Lung (tissue), 11 donors: ENCODE measurements at regions not wholly inside any gene's neighbourhood (a gene's known extent, or its start where the extent isn't known, plus 50 kb on each side); places are given as distances from the start of the nearest gene placed in this dataset.

Experiments
- ATAC-seq: fragments of 200-7000 bp; cut with Tn5 transposase; one replicate; pipeline ENCODE4 v1.9.1; 2020; ENCODE audit warnings: moderate number of reproducible peaks; ENCODE audit not compliant: insufficient read depth, low FRiP score
- DNase-seq, 3 donors: peaks; one replicate each; pipeline ENCODE4 v3.0.0-alpha.2; 2013 to 2017
- H3K27ac ChIP-seq, 2 donors: one replicate each; pipeline ENCODE4 v1.5.1; 2013; ENCODE audit warnings: mild to moderate bottlenecking in 2 of 2, moderate library complexity in 2 of 2, control low read depth in 1 of 2, inconsistent platforms in 1 of 2, low read depth in 1 of 2, low read length in 1 of 2
- H3K27me3 ChIP-seq, 3 donors: one replicate each; pipeline ENCODE4 v1.5.1; 2013; ENCODE audit warnings: low read length in 2 of 3; ENCODE audit not compliant: control insufficient read depth in 3 of 3, insufficient read depth in 3 of 3
- H3K36me3 ChIP-seq, 4 donors: one replicate each; pipeline ENCODE4 v1.5.1; 2013; ENCODE audit warnings: low read length in 4 of 4, mild to moderate bottlenecking in 1 of 4, moderate library complexity in 1 of 4; ENCODE audit not compliant: control insufficient read depth in 4 of 4, insufficient read depth in 4 of 4
- H3K4me1 ChIP-seq, 5 donors: one replicate each; pipeline ENCODE4 v1.5.1; 2013; ENCODE audit warnings: low read length in 5 of 5, mild to moderate bottlenecking in 2 of 5, moderate library complexity in 1 of 5; ENCODE audit not compliant: control insufficient read depth in 5 of 5, insufficient read depth in 5 of 5
- H3K4me3 ChIP-seq: one replicate; pipeline ENCODE4 v1.5.1; 2013; ENCODE audit warnings: mild to moderate bottlenecking, control low read depth, moderate library complexity
- H3K9ac ChIP-seq, 2 donors: one replicate each; pipeline ENCODE4 v1.5.1; 2013; ENCODE audit warnings: low read length in 2 of 2, control low read depth in 1 of 2; ENCODE audit not compliant: insufficient read depth in 1 of 2
- H3K9me3 ChIP-seq, 4 donors: one replicate each; pipeline ENCODE4 v1.5.1; 2013; ENCODE audit warnings: low read length in 3 of 4, mild to moderate bottlenecking in 1 of 4, moderate library complexity in 1 of 4; ENCODE audit not compliant: control insufficient read depth in 4 of 4, insufficient read depth in 3 of 4
- CTCF ChIP-seq: IDR thresholded peaks from 2 replicates; pipeline ENCODE4 v1.5.1; 2012; ENCODE audit warnings: mild to moderate bottlenecking; ENCODE audit errors: control extremely low read depth, extremely low read depth
- WGBS, 2 donors: extraction: QIAGEN DNeasy Blood & Tissue Kit; methylation state at CpG; one replicate each; pipeline ENCODE4 v1.1.7; 2013; 5-methylcytosine and 5-hydroxymethylcytosine counted together
- donor health status: control.
- donor health status: control.
- donor health status: Bipolar disorder and iron deficiency.
- donor health status: healthy.
- donor health status: DM: yes; HTN: yes; CAD: no.

DNA sequence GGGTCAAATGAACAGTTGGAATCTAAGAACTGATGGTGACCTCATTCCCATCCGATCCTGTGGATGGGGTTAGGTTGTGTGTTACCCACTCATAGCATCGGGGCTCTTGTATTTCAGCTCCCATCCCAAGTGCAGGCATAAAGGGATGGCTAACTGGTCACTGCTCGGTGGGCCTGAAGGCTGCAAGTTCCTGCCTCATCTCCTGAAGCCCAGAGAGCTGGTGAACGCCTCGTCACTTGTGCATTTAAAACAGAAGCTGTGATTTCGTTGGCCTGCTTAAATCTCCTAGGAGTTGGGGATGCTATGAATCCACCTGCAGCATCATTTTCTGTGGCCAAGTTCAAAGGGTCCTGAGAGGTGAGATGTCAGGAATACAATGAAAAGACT lies 477.0 kb downstream of the TBC1D22A start:
- peaks cover 0 to 6% (median 0%) of the 10 kb centered on the region in 5 donors for H3K4me1 ChIP-seq
- no peak for TF ChIP-seq CTCF
- ATAC-seq: no peak
- no peaks in the 10 kb centered on the region for H3K27me3 ChIP-seq
- WGBS, 2 donors: 72 to 84% methylated on average over 6 of the region's 6 CpGs
- no peak overlapping the region for H3K27ac ChIP-seq
- H3K9me3 ChIP-seq: peaks cover 0 to 4% (median 0%) of the 10 kb centered on the region in 4 donors
- no peak overlapping the region for H3K9ac ChIP-seq
- H3K36me3 ChIP-seq: no peaks in the 10 kb centered on the region
- no peak overlapping the region for H3K4me3 ChIP-seq
- DNase-seq: no peak

GRCh38 chr22:47238690-47239473 lies 476.4 kb downstream of the TBC1D22A start:
- no peak for ATAC-seq
- Histone ChIP-seq H3K9ac (no peak overlapping the region), H3K4me3 (no peak overlapping the region), H3K4me1 (peaks cover 0 to 6% (median 0%) of the 10 kb centered on the region in 5 donors), H3K27me3 (no peaks in the 10 kb centered on the region), H3K36me3 (no peaks in the 10 kb centered on the region), H3K27ac (no peak overlapping the region), H3K9me3 (peaks cover 0 to 5% (median 0%) of the 10 kb centered on the region in 4 donors)
- 62 to 66% methylated on average over 10 of the region's 10 CpGs for WGBS, 2 donors
- TF ChIP-seq CTCF: no peak
- peak in 2 of 3 donors; percentile 31 to 53 for DNase-seq

DNA sequence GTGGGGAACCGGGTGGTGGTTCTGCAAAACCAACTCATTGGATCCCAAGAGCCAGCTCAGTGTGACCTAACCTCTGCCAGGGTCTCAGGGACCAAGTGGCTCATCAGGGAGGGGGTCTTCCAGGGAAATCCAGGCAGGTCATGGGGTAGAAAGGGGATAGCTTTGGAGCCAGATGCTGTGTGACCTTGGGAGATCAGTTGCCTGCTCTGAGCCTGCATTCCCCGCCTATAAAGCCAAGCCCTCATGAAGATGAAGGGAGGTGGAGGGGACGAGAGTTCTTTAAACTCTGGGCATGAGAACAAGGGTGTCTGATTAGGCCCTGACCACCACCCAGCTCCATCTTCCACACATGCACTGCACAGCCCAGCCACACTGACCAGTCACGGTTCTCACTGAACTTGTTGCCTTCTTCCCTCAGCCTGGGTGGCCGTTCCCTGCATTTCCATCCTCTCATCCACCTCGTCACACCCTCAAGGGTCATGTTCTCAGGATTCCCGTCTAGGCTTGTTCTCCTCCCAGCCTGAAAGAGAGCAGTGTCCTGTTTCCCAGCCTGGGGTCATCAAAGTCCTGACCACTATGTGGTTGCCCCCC lies 475.5 kb downstream of the TBC1D22A start:
- DNase-seq (no peak), ATAC-seq (no peak)
- Histone ChIP-seq H3K4me1 (peaks cover 0 to 6% (median 0%) of the 10 kb centered on the region in 5 donors), H3K36me3 (no peaks in the 10 kb centered on the region), H3K27ac (no peak overlapping the region), H3K9ac (no peak overlapping the region), H3K9me3 (peaks cover 0 to 8% (median 1%) of the 10 kb centered on the region in 4 donors), H3K27me3 (no peaks in the 10 kb centered on the region), H3K4me3 (no peak overlapping the region)
- TF ChIP-seq CTCF: no peak
- WGBS, 2 donors: 69 to 80% methylated on average over 7 of the region's 7 CpGs
